ENCODE measurements at regions not wholly inside any gene's neighbourhood (a gene's known extent, or its start where the extent isn't known, plus 50 kb on each side); places are given as distances from the start of the nearest gene placed in this dataset.

GRCh38 chr13:111976474-111977178 lies 90.3 kb upstream of the SOX1 start:
- Mint-ChIP-seq H3K36me3 (ENCODE audit: insufficient read depth) (no peaks in the 10 kb centered on the region), H3K27me3 (peaks cover 0 to 33% of the 10 kb centered on the region in 2 donors), H3K4me3 (no peak overlapping the region), H3K4me1 (ENCODE audit: low read depth in 2 of 2) (peaks cover 3 to 5% of the 10 kb centered on the region in 2 donors), H3K27ac (no peak overlapping the region), H3K9me3 (peaks cover 12 to 21% of the 10 kb centered on the region in 2 donors)
- DNase-seq (no peak), ATAC-seq (replicated peaks) (no peak)

- H3K9me3 Mint-ChIP-seq, result peaks cover 12 to 21% of the 10 kb centered on the region in 2 donors
- no peak overlapping the region for H3K4me3 Mint-ChIP-seq
- peaks cover 3 to 5% of the 10 kb centered on the region in 2 donors for H3K4me1 Mint-ChIP-seq (ENCODE audit: low read depth in 2 of 2)
- DNase-seq (no peak), ATAC-seq (replicated peaks) (no peak)
- no peaks in the 10 kb centered on the region for H3K36me3 Mint-ChIP-seq (ENCODE audit: insufficient read depth)
- peaks cover 0 to 28% of the 10 kb centered on the region in 2 donors for H3K27me3 Mint-ChIP-seq
- H3K27ac Mint-ChIP-seq, result no peak overlapping the region
Measured at GRCh38 chr13:111977179-111977506, 89.8 kb upstream of the SOX1 start.

- no peak for ATAC-seq (replicated peaks)
- no peak for DNase-seq
- no peaks in the 10 kb centered on the region for H3K36me3 Mint-ChIP-seq (ENCODE audit: insufficient read depth)
Measured at GRCh38 chr13:111978546-111978945, 88.4 kb upstream of the SOX1 start.

GRCh38 chr13:111980146-111980929 lies 86.6 kb upstream of the SOX1 start:
- DNase-seq (no peak), ATAC-seq (replicated peaks) (no peak)
- peaks cover 2 to 3% of the 10 kb centered on the region in 2 donors for H3K9me3 Mint-ChIP-seq
- H3K27ac Mint-ChIP-seq, result no peak overlapping the region
- H3K4me3 Mint-ChIP-seq, result no peak overlapping the region
- peaks cover 0 to 11% of the 10 kb centered on the region in 2 donors for H3K27me3 Mint-ChIP-seq
- H3K4me1 Mint-ChIP-seq (ENCODE audit: low read depth in 2 of 2), result no peaks in the 10 kb centered on the region
- no peaks in the 10 kb centered on the region for H3K36me3 Mint-ChIP-seq (ENCODE audit: insufficient read depth)

More at GRCh38 chr13:111978546-111978945, 88.4 kb upstream of the SOX1 start:
- peaks cover 3 to 5% of the 10 kb centered on the region in 2 donors for H3K4me1 Mint-ChIP-seq (ENCODE audit: low read depth in 2 of 2)
- H3K27me3 Mint-ChIP-seq, result peaks cover 0 to 14% of the 10 kb centered on the region in 2 donors
- no peak overlapping the region for H3K4me3 Mint-ChIP-seq
- peaks cover 12 to 20% of the 10 kb centered on the region in 2 donors for H3K9me3 Mint-ChIP-seq
- no peak overlapping the region for H3K27ac Mint-ChIP-seq

GRCh38 chr13:111981006-111981405 lies 85.9 kb upstream of the SOX1 start:
- H3K27me3 Mint-ChIP-seq, result peaks cover 0 to 11% of the 10 kb centered on the region in 2 donors
- no peaks in the 10 kb centered on the region for H3K36me3 Mint-ChIP-seq (ENCODE audit: insufficient read depth)
- no peaks in the 10 kb centered on the region for H3K4me1 Mint-ChIP-seq (ENCODE audit: low read depth in 2 of 2)
- ATAC-seq (replicated peaks) (no peak), DNase-seq (no peak)
- H3K9me3 Mint-ChIP-seq, result no peaks in the 10 kb centered on the region
- no peak overlapping the region for H3K27ac Mint-ChIP-seq
- H3K4me3 Mint-ChIP-seq, result no peak overlapping the region

- Mint-ChIP-seq H3K27me3 (peaks cover 0 to 11% of the 10 kb centered on the region in 2 donors), H3K27ac (no peak overlapping the region), H3K4me1 (ENCODE audit: low read depth in 2 of 2) (no peaks in the 10 kb centered on the region), H3K36me3 (ENCODE audit: insufficient read depth) (no peaks in the 10 kb centered on the region), H3K4me3 (no peak overlapping the region), H3K9me3 (no peaks in the 10 kb centered on the region)
- ATAC-seq (replicated peaks) (no peak), DNase-seq (no peak)
Measured at GRCh38 chr13:111981446-111982165, 85.3 kb upstream of the SOX1 start.

- ATAC-seq (replicated peaks), result no peak
- H3K4me3 Mint-ChIP-seq, result no peak overlapping the region
- DNase-seq, result no peak
- H3K4me1 Mint-ChIP-seq (ENCODE audit: low read depth in 2 of 2), result no peaks in the 10 kb centered on the region
- peaks cover 0 to 2% of the 10 kb centered on the region in 2 donors for H3K9me3 Mint-ChIP-seq
- no peaks in the 10 kb centered on the region for H3K36me3 Mint-ChIP-seq (ENCODE audit: insufficient read depth)
- no peak overlapping the region for H3K27ac Mint-ChIP-seq
- peaks cover 0 to 11% of the 10 kb centered on the region in 2 donors for H3K27me3 Mint-ChIP-seq
Measured at GRCh38 chr13:111984349-111984748, 82.6 kb upstream of the SOX1 start.

- no peaks in the 10 kb centered on the region for H3K4me1 Mint-ChIP-seq (ENCODE audit: low read depth in 2 of 2)
- H3K9me3 Mint-ChIP-seq, result peaks cover 7 to 14% of the 10 kb centered on the region in 2 donors
- no peak overlapping the region for H3K4me3 Mint-ChIP-seq
- DNase-seq (no peak), ATAC-seq (replicated peaks) (no peak)
- no peak overlapping the region for H3K27ac Mint-ChIP-seq
- H3K36me3 Mint-ChIP-seq (ENCODE audit: insufficient read depth), result no peaks in the 10 kb centered on the region
- peaks cover 16 to 26% of the 10 kb centered on the region in 2 donors for H3K27me3 Mint-ChIP-seq
Measured at GRCh38 chr13:111990362-111990761, 76.6 kb upstream of the SOX1 start.

GRCh38 chr13:111992911-111993310 lies 74.0 kb upstream of the SOX1 start:
- H3K36me3 Mint-ChIP-seq (ENCODE audit: insufficient read depth), result no peaks in the 10 kb centered on the region
- ATAC-seq (replicated peaks), result no peak
- no peak for DNase-seq
- no peak overlapping the region for H3K4me3 Mint-ChIP-seq
- peaks cover 23 to 27% of the 10 kb centered on the region in 2 donors for H3K27me3 Mint-ChIP-seq
- H3K27ac Mint-ChIP-seq, result no peak overlapping the region
- H3K9me3 Mint-ChIP-seq, result peaks cover 5 to 14% of the 10 kb centered on the region in 2 donors
- no peaks in the 10 kb centered on the region for H3K4me1 Mint-ChIP-seq (ENCODE audit: low read depth in 2 of 2)

GRCh38 chr13:111993691-111994090 lies 73.3 kb upstream of the SOX1 start:
- H3K9me3 Mint-ChIP-seq, result peaks cover 5 to 14% of the 10 kb centered on the region in 2 donors
- no peak overlapping the region for H3K4me3 Mint-ChIP-seq
- peaks cover 31 to 35% of the 10 kb centered on the region in 2 donors for H3K27me3 Mint-ChIP-seq
- no peak for DNase-seq
- H3K27ac Mint-ChIP-seq, result no peak overlapping the region
- no peaks in the 10 kb centered on the region for H3K36me3 Mint-ChIP-seq (ENCODE audit: insufficient read depth)
- no peaks in the 10 kb centered on the region for H3K4me1 Mint-ChIP-seq (ENCODE audit: low read depth in 2 of 2)
- no peak for ATAC-seq (replicated peaks)

- Mint-ChIP-seq H3K4me3 (no peak overlapping the region), H3K36me3 (ENCODE audit: insufficient read depth) (no peaks in the 10 kb centered on the region), H3K4me1 (ENCODE audit: low read depth in 2 of 2) (no peaks in the 10 kb centered on the region), H3K9me3 (peaks cover 5 to 14% of the 10 kb centered on the region in 2 donors), H3K27ac (no peak overlapping the region), H3K27me3 (peaks cover 40 to 44% of the 10 kb centered on the region in 2 donors)
- no peak for DNase-seq
- ATAC-seq (replicated peaks), result no peak
Measured at GRCh38 chr13:111994578-111994977, 72.4 kb upstream of the SOX1 start.

GRCh38 chr13:111999352-111999751 lies 67.6 kb upstream of the SOX1 start:
- ATAC-seq (replicated peaks) (no peak), DNase-seq (no peak)
- Mint-ChIP-seq H3K4me1 (ENCODE audit: low read depth in 2 of 2) (no peaks in the 10 kb centered on the region), H3K4me3 (no peak overlapping the region), H3K27ac (no peak overlapping the region), H3K36me3 (ENCODE audit: insufficient read depth) (no peaks in the 10 kb centered on the region), H3K9me3 (no peaks in the 10 kb centered on the region), H3K27me3 (peaks cover 26 to 29% of the 10 kb centered on the region in 2 donors)

GRCh38 chr13:112000888-112001287 lies 66.1 kb upstream of the SOX1 start:
- H3K27ac Mint-ChIP-seq, result no peak overlapping the region
- H3K36me3 Mint-ChIP-seq (ENCODE audit: insufficient read depth), result no peaks in the 10 kb centered on the region
- H3K9me3 Mint-ChIP-seq, result peaks cover 2 to 6% of the 10 kb centered on the region in 2 donors
- peaks cover 19 to 27% of the 10 kb centered on the region in 2 donors for H3K27me3 Mint-ChIP-seq
- no peak overlapping the region for H3K4me3 Mint-ChIP-seq
- H3K4me1 Mint-ChIP-seq (ENCODE audit: low read depth in 2 of 2), result no peaks in the 10 kb centered on the region
- DNase-seq, result no peak
- no peak for ATAC-seq (replicated peaks)

Measured in effector memory CD8-positive, alpha-beta T cell (primary cell).